ENCODE measurements at regions not wholly inside any gene's neighbourhood (a gene's known extent, or its start where the extent isn't known, plus 50 kb on each side); places are given as distances from the start of the nearest gene placed in this dataset.
"Not testable (repeated sequence)": the region's sequence is repeated elsewhere in the genome, so short reads cannot be mapped to it uniquely, and the experiment has no call there.

- in situ Hi-C loops (cut with HindIII; ENCODE audit: low sequenced_read_pairs) = no loop called here
These were observed 157.8 kb downstream of the PDCD6IP start for GRCh38 chr3:33956206-33956605.

- in situ Hi-C loops (cut with HindIII; ENCODE audit: low sequenced_read_pairs) = no loop called here
These were observed 158.3 kb downstream of the PDCD6IP start for GRCh38 chr3:33956776-33957175.

- in situ Hi-C loops (cut with HindIII; ENCODE audit: low sequenced_read_pairs) = no loop called here
These were observed 158.7 kb downstream of the PDCD6IP start for GRCh38 chr3:33957176-33957575.

GRCh38 chr3:33958661-33959060 is 160.2 kb downstream of the PDCD6IP start:
- in situ Hi-C loops (cut with HindIII; ENCODE audit: low sequenced_read_pairs) = no loop called here

GRCh38 chr3:33962396-33962795 is 164.0 kb downstream of the PDCD6IP start:
- in situ Hi-C loops (cut with HindIII; ENCODE audit: low sequenced_read_pairs) = no loop called here

- in situ Hi-C loops (cut with HindIII; ENCODE audit: low sequenced_read_pairs) = not testable (repeated sequence)
These were observed 171.8 kb downstream of the PDCD6IP start for GRCh38 chr3:33970180-33970579.

- in situ Hi-C loops (cut with HindIII; ENCODE audit: low sequenced_read_pairs) = no loop called here
These were observed 172.6 kb downstream of the PDCD6IP start for GRCh38 chr3:33971055-33971454.

GRCh38 chr3:33975463-33975862 is 177.0 kb downstream of the PDCD6IP start:
- in situ Hi-C loops (cut with HindIII; ENCODE audit: low sequenced_read_pairs) = no loop called here

GRCh38 chr3:33977227-33977626 is 178.8 kb downstream of the PDCD6IP start:
- in situ Hi-C loops (cut with HindIII; ENCODE audit: low sequenced_read_pairs) = no loop called here

- in situ Hi-C loops (cut with HindIII; ENCODE audit: low sequenced_read_pairs) = no loop called here
These were observed 181.8 kb downstream of the PDCD6IP start for GRCh38 chr3:33980252-33980651.

GRCh38 chr3:33982269-33982798 is 183.9 kb downstream of the PDCD6IP start:
- in situ Hi-C loops (cut with HindIII; ENCODE audit: low sequenced_read_pairs) = no loop called here

- in situ Hi-C loops (cut with HindIII; ENCODE audit: low sequenced_read_pairs) = not testable (repeated sequence)
These were observed 184.5 kb downstream of the PDCD6IP start for GRCh38 chr3:33982949-33983348.

- in situ Hi-C loops (cut with HindIII; ENCODE audit: low sequenced_read_pairs) = no loop called here
These were observed 190.8 kb downstream of the PDCD6IP start for GRCh38 chr3:33989229-33989628.

- in situ Hi-C loops (cut with HindIII; ENCODE audit: low sequenced_read_pairs) = no loop called here
These were observed 193.2 kb downstream of the PDCD6IP start for GRCh38 chr3:33991673-33992072.

GRCh38 chr3:33993631-33994030 is 195.2 kb downstream of the PDCD6IP start:
- in situ Hi-C loops (cut with HindIII; ENCODE audit: low sequenced_read_pairs) = no loop called here

GRCh38 chr3:33994568-33994967 is 196.1 kb downstream of the PDCD6IP start:
- in situ Hi-C loops (cut with HindIII; ENCODE audit: low sequenced_read_pairs) = no loop called here

GRCh38 chr3:34000301-34000700 is 201.9 kb downstream of the PDCD6IP start:
- in situ Hi-C loops (cut with HindIII; ENCODE audit: low sequenced_read_pairs) = loop anchor here (10.0 kb wide), 1 partner anchor 106 kb away; no protein-coding TSS in a partner anchor

GRCh38 chr3:34001022-34001421 is 202.6 kb downstream of the PDCD6IP start:
- in situ Hi-C loops (cut with HindIII; ENCODE audit: low sequenced_read_pairs) = loop anchor here (10.0 kb wide), 1 partner anchor 106 kb away; no protein-coding TSS in a partner anchor

- in situ Hi-C loops (cut with HindIII; ENCODE audit: low sequenced_read_pairs) = loop anchor here (10.0 kb wide), 1 partner anchor 107 kb away; no protein-coding TSS in a partner anchor
These were observed 203.6 kb downstream of the PDCD6IP start for GRCh38 chr3:34001990-34002389.

GRCh38 chr3:34002569-34003100 is 204.2 kb downstream of the PDCD6IP start:
- in situ Hi-C loops (cut with HindIII; ENCODE audit: low sequenced_read_pairs) = loop anchor here (10.0 kb wide), 1 partner anchor 108 kb away; no protein-coding TSS in a partner anchor

GRCh38 chr3:34005886-34006285 is 207.5 kb downstream of the PDCD6IP start:
- in situ Hi-C loops (cut with HindIII; ENCODE audit: low sequenced_read_pairs) = loop anchor here (10.0 kb wide), 1 partner anchor 111 kb away; no protein-coding TSS in a partner anchor

GRCh38 chr3:34008191-34008590 is 209.8 kb downstream of the PDCD6IP start:
- in situ Hi-C loops (cut with HindIII; ENCODE audit: low sequenced_read_pairs) = loop anchor here (10.0 kb wide), 1 partner anchor 113 kb away; no protein-coding TSS in a partner anchor

All from DLD1 (cell line).